ENCODE measurements at regions not wholly inside any gene's neighbourhood (a gene's known extent, or its start where the extent isn't known, plus 50 kb on each side); places are given as distances from the start of the nearest gene placed in this dataset.

DNA sequence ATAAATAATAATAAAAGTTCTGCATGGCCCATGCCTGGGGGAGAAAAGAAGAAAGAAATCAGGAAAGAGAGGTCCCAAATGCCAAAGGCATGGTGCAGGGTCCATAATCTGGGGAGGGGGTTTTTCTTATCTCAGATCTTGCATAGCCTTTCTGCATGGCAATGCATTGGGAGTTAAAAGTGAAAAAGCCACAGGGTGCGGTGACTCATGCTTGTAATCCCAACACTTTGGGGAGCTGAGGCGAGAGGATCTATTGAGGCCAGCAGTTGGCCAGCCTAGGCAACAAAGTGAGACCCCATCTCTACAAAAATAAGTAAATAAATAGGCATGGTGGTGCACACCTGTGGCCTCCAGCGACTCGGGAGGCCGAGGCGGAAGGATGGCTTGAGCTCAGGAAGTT, 76.8 kb upstream of the GATA2 start:
- H3K4me3 ChIP-seq (replicated peaks; ENCODE audit: insufficient read depth, low read length), result no peak overlapping the region
- H3K27ac ChIP-seq (replicated peaks), result no peak overlapping the region
- DNase-seq (ENCODE audit: low read depth in 1 of 2, low spot score in 1 of 2), result no peak
- H3K27me3 ChIP-seq (ENCODE audit: insufficient read depth, poor library complexity, severe bottlenecking), result no peaks in the 10 kb centered on the region
- TF ChIP-seq, protein P1, sequence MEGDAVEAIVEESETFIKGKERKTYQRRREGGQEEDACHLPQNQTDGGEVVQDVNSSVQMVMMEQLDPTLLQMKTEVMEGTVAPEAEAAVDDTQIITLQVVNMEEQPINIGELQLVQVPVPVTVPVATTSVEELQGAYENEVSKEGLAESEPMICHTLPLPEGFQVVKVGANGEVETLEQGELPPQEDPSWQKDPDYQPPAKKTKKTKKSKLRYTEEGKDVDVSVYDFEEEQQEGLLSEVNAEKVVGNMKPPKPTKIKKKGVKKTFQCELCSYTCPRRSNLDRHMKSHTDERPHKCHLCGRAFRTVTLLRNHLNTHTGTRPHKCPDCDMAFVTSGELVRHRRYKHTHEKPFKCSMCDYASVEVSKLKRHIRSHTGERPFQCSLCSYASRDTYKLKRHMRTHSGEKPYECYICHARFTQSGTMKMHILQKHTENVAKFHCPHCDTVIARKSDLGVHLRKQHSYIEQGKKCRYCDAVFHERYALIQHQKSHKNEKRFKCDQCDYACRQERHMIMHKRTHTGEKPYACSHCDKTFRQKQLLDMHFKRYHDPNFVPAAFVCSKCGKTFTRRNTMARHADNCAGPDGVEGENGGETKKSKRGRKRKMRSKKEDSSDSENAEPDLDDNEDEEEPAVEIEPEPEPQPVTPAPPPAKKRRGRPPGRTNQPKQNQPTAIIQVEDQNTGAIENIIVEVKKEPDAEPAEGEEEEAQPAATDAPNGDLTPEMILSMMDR (IDR thresholded peaks at IDR 0.05; ENCODE audit: insufficient read depth, low read length), result no peak
- TF ChIP-seq SPI1 (IDR thresholded peaks at IDR 0.05; ENCODE audit: borderline replicate concordance, low read depth), result no peak
- TF ChIP-seq GABPA (IDR thresholded peaks at IDR 0.05; ENCODE audit: low read depth), result no peak
- TF ChIP-seq, protein P2, sequence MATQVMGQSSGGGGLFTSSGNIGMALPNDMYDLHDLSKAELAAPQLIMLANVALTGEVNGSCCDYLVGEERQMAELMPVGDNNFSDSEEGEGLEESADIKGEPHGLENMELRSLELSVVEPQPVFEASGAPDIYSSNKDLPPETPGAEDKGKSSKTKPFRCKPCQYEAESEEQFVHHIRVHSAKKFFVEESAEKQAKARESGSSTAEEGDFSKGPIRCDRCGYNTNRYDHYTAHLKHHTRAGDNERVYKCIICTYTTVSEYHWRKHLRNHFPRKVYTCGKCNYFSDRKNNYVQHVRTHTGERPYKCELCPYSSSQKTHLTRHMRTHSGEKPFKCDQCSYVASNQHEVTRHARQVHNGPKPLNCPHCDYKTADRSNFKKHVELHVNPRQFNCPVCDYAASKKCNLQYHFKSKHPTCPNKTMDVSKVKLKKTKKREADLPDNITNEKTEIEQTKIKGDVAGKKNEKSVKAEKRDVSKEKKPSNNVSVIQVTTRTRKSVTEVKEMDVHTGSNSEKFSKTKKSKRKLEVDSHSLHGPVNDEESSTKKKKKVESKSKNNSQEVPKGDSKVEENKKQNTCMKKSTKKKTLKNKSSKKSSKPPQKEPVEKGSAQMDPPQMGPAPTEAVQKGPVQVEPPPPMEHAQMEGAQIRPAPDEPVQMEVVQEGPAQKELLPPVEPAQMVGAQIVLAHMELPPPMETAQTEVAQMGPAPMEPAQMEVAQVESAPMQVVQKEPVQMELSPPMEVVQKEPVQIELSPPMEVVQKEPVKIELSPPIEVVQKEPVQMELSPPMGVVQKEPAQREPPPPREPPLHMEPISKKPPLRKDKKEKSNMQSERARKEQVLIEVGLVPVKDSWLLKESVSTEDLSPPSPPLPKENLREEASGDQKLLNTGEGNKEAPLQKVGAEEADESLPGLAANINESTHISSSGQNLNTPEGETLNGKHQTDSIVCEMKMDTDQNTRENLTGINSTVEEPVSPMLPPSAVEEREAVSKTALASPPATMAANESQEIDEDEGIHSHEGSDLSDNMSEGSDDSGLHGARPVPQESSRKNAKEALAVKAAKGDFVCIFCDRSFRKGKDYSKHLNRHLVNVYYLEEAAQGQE (IDR thresholded peaks at IDR 0.05; ENCODE audit: insufficient replicate concordance, low read depth), result no peak

DNA sequence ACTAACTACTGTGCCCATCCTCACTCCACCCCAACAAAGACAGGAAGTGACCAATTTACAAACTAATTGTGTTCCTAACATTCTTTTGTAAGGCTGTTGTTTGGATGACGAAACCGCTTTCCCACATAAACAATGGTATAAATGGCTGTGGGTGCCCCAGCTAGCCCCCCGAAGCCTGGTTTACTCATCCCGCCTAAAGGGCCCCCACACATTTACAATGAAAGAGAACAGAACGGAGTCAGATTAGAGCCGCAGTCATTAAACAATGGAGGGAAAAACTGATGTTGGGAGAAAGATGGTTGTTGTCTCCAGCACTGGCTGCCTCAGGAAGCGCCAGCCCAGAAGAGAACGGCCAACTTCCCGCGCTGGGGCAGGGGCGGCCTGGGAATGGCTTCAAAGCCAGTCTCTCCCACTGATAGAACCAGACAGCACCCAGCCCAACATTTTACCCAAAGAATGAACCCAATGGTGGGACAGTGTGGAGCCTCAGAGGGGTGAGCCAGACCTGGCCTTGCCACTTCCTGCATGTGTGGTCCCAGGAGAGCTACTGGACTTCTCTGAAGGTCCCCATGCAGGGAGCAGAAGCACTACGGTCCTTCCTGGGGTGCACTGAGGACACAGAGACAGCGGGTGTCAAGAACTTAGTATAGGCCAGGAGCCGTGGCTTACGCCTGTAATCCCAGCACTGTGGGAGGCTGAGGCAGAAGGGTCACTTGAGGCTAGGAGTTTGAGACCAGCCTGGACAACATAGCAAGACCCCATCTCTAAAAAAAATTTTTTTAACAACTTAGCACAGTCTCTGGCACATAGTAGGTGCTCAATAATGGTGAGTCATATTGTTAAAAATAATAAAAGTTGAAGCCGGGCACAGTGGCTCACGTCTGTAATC, 75.8 kb upstream of the GATA2 start:
- DNase-seq (ENCODE audit: low read depth in 1 of 2, low spot score in 1 of 2), result no peak
- H3K27me3 ChIP-seq (ENCODE audit: insufficient read depth, poor library complexity, severe bottlenecking), result no peaks in the 10 kb centered on the region
- TF ChIP-seq POLR2AphosphoS5 (IDR thresholded peaks at IDR 0.05; ENCODE audit: low read depth) (no peak), GABPA (IDR thresholded peaks at IDR 0.05; ENCODE audit: low read depth) (no peak), SPI1 (IDR thresholded peaks at IDR 0.05; ENCODE audit: borderline replicate concordance, low read depth) (no peak)
- TF ChIP-seq, protein P1 (IDR thresholded peaks at IDR 0.05; ENCODE audit: insufficient read depth, low read length), result no peak
- TF ChIP-seq, protein P2 (IDR thresholded peaks at IDR 0.05; ENCODE audit: insufficient replicate concordance, low read depth), result no peak
- no peak overlapping the region for H3K4me3 ChIP-seq (replicated peaks; ENCODE audit: insufficient read depth, low read length)
- H3K27ac ChIP-seq (replicated peaks), result no peak overlapping the region

DNA sequence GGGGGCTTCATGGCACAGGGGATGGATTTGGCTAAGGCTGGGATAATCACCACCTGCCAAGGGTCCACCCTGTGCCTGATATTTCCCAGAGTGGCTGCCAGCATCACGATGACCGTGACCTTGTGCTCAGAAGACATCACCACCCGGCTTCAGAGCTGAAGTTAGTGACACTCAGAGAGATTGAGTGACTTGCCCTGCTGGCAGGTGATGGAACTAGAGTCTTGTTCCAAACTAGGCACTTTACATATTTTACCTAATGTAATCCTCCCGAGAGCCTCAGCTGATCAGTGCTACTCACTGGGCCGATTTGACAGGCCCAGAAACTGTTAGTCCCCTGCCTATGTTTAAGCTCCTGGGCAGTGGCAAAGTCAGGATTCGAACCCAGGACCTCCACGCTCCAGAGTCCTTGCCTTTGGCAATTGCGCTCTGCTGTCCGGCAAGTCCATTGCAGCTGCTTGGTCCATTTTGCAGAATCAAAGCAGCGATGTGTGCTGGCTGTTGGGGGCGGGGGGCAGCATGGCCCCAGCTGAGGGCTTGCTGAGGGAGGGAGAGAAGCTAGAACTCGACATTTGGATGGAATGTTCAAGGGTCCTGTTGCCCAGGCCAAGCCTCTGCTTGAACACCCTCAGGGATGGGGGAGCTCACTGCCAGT, 74.8 kb upstream of the GATA2 start:
- Histone ChIP-seq H3K4me3 (replicated peaks; ENCODE audit: insufficient read depth, low read length) (no peak overlapping the region), H3K27ac (replicated peaks) (no peak overlapping the region), H3K27me3 (ENCODE audit: insufficient read depth, poor library complexity, severe bottlenecking) (no peaks in the 10 kb centered on the region)
- TF ChIP-seq POLR2AphosphoS5 (IDR thresholded peaks at IDR 0.05; ENCODE audit: low read depth), result no peak
- TF ChIP-seq, protein P2 (IDR thresholded peaks at IDR 0.05; ENCODE audit: insufficient replicate concordance, low read depth), result no peak
- TF ChIP-seq GABPA (IDR thresholded peaks at IDR 0.05; ENCODE audit: low read depth), result no peak
- no peak for TF ChIP-seq SPI1 (IDR thresholded peaks at IDR 0.05; ENCODE audit: borderline replicate concordance, low read depth)
- TF ChIP-seq, protein P1 (IDR thresholded peaks at IDR 0.05; ENCODE audit: insufficient read depth, low read length), result no peak
- DNase-seq (ENCODE audit: low read depth in 1 of 2, low spot score in 1 of 2), result no peak

All from HL-60 (cell line).